K562 (cell line): ENCODE measurements at regions not wholly inside any gene's neighbourhood (a gene's known extent, or its start where the extent isn't known, plus 50 kb on each side); places are given as distances from the start of the nearest gene placed in this dataset.

ENCODE experiments used
- ATAC-seq: fragments of 200-7000 bp; cut with Tn5 transposase; 3 replicates; pipeline ENCODE4 v1.9.1; 2020; ENCODE audit warnings: moderate library complexity
- BruUV-seq: library from RNA; stranded (reverse); fragments of 400-500 nt; replicated peaks from 2 replicates; lab custom pipeline; 2021; lab: Mats Ljungman, UMichigan
- CTCF ChIA-PET: fragments of 300-600 bp; formaldehyde crosslinking; extraction: SDS; loops from one replicate; lab custom pipeline; 2021; ENCODE audit warnings: low intra/inter-chr PET ratio; lab: Yijun Ruan, JAX
- POLR2A ChIA-PET: fragments of 300-600, 350-650 bp; sonication (Branson Sonifier 250); formaldehyde crosslinking; extraction: SDS; loops from one replicate; lab custom pipeline; 2021; ENCODE audit warnings: antibody characterized with exemption, inconsistent platforms; lab: Yijun Ruan, JAX
- DNase-seq, 4 experiments: peaks; one replicate each; pipeline versions ENCODE4 v3.0.0 to v3.0.0-alpha.2; 2011 to 2018; ENCODE audit warnings: low spot score in 3 of 4, mixed read lengths in 3 of 4; ENCODE audit errors: extremely low read depth in 1 of 4
- FAIRE-seq: peaks from 2 replicates; lab custom pipeline; 2011; peaks lifted over from hg19 to GRCh38; lab: Jason Lieb, UNC
- H2AFZ ChIP-seq: 2 replicates; pipeline ENCODE4 v1.6.0; 2011; ENCODE audit warnings: low read depth, low read length, control low read depth, inconsistent platforms
- H3K27ac ChIP-seq: fragments of 200-600 bp; 3 replicates; pipeline ENCODE4 v1.8.0; 2011; ENCODE audit warnings: low read depth, mild to moderate bottlenecking, control low read depth, inconsistent platforms, low read length, moderate library complexity, mixed read lengths; ENCODE audit errors: extremely low read depth
- H3K27me3 ChIP-seq, 2 experiments: fragments of 300-600 bp in 1 of 2; 2 replicates in 1 of 2; 3 replicates in 1 of 2; pipeline versions ENCODE4 v1.6.0 to v1.8.0; 2011; ENCODE audit warnings: inconsistent platforms in 2 of 2, low read length in 2 of 2, mild to moderate bottlenecking in 1 of 2, mixed read lengths in 1 of 2, moderate library complexity in 1 of 2; ENCODE audit not compliant: control insufficient read depth in 2 of 2, insufficient read depth in 2 of 2
- H3K36me3 ChIP-seq: fragments of 300-600 bp; 3 replicates; pipeline ENCODE4 v1.8.0; 2011; ENCODE audit warnings: mild to moderate bottlenecking, low read length, inconsistent platforms; ENCODE audit not compliant: control insufficient read depth, insufficient read depth
- H3K4me1 ChIP-seq, 2 experiments: fragments of 200-600 bp in 1 of 2; replicated peaks in 1 of 2; 2 replicates in 1 of 2; 3 replicates in 1 of 2; pipeline versions ENCODE4 v1.5.1 to v1.8.0; 2011; ENCODE audit warnings: inconsistent platforms in 2 of 2, low read length in 2 of 2, mild to moderate bottlenecking in 1 of 2, mixed read lengths in 1 of 2, moderate library complexity in 1 of 2; ENCODE audit not compliant: control insufficient read depth in 2 of 2, insufficient read depth in 2 of 2
- H3K4me2 ChIP-seq: 2 replicates; pipeline ENCODE4 v1.6.1; 2011; ENCODE audit warnings: low read length, control low read depth, inconsistent platforms, mixed read lengths; ENCODE audit not compliant: insufficient read depth
- H3K4me3 ChIP-seq: fragments of 200-600 bp; sonication (generic), shearing (Covaris generic); 2 replicates; pipeline ENCODE4 v1.5.1; 2016; ENCODE audit warnings: control low read depth, inconsistent platforms
- H3K79me2 ChIP-seq: fragments of 200-600 bp; 3 replicates; pipeline ENCODE4 v1.8.0; 2011; ENCODE audit warnings: low read length, inconsistent platforms; ENCODE audit not compliant: control insufficient read depth, insufficient read depth
- H3K9ac ChIP-seq, 2 experiments: 2 replicates each; pipeline versions ENCODE4 v1.6.0 to v1.6.1; 2011; ENCODE audit warnings: low read depth in 2 of 2, low read length in 2 of 2, control low read depth in 1 of 2, inconsistent platforms in 1 of 2, mild to moderate bottlenecking in 1 of 2, mixed read lengths in 1 of 2; ENCODE audit not compliant: insufficient read depth in 1 of 2
- H3K9me1 ChIP-seq: one replicate; pipeline ENCODE4 v1.6.0; 2011; ENCODE audit warnings: inconsistent platforms, mild to moderate bottlenecking, low read length, moderate library complexity; ENCODE audit not compliant: control insufficient read depth, insufficient read depth
- H3K9me3 ChIP-seq: replicated peaks from 2 replicates; pipeline ENCODE4 v1.5.1; 2011; ENCODE audit warnings: low read depth, low read length, inconsistent platforms; ENCODE audit not compliant: control insufficient read depth, insufficient read depth
- H4K20me1 ChIP-seq: replicated peaks from 2 replicates; pipeline ENCODE4 v1.6.1; 2011; ENCODE audit warnings: low read length, inconsistent platforms, mixed read lengths; ENCODE audit not compliant: control insufficient read depth, insufficient read depth
- HMG20B ChIP-seq: fragments of 250-450 bp; sonication (Bioruptor Pico); IDR thresholded peaks from 2 replicates; pipeline ENCODE4 v1.5.0; 2021; ENCODE audit warnings: mild to moderate bottlenecking
- ILK ChIP-seq: fragments of 450-650 bp; IDR thresholded peaks from 2 replicates; pipeline ENCODE4 v1.6.1; 2016; ENCODE audit warnings: missing genetic modification characterization, low read depth, mild to moderate bottlenecking, missing compliant biosample characterization, moderate library complexity, borderline replicate concordance
- JUND ChIP-seq, 2 experiments: IDR thresholded peaks; 2 replicates in 1 of 2; 3 replicates in 1 of 2; pipeline ENCODE4 v1.6.1; 2011; ENCODE audit warnings: borderline replicate concordance in 2 of 2, low read depth in 2 of 2, low read length in 2 of 2, improper control_type of control experiment in 1 of 2, missing biosample characterization in 1 of 2, missing genetic modification characterization in 1 of 2, missing genetic modification reagents in 1 of 2
- U2AF1 ChIP-seq: fragments of 200-400 bp; formaldehyde crosslinking; optimal IDR thresholded peaks from 2 replicates; pipeline ENCODE3; 2017; ENCODE audit warnings: mild to moderate bottlenecking, low read depth, low read length, moderate library complexity
- ZBTB17 ChIP-seq: fragments of 450-650 bp; formaldehyde crosslinking; IDR thresholded peaks from 2 replicates; pipeline ENCODE4 v1.4.0; 2020; ENCODE audit warnings: mild to moderate bottlenecking
- ZKSCAN8 ChIP-seq: fragments of 200-800 bp; sonication (Bioruptor generic); IDR thresholded peaks from 2 replicates; pipeline ENCODE4 v1.6.1; 2016; ENCODE audit warnings: missing genetic modification characterization, missing compliant biosample characterization
- WGBS: fragments of 100-300 bp; shearing (Covaris generic); methylation state at CpG from one replicate; pipeline ENCODE4 v1.1.6; 2016; ENCODE audit warnings: low coverage, mixed read lengths; ENCODE audit not compliant: insufficient coverage; ENCODE audit errors: missing lambda C conversion rate; 5-methylcytosine and 5-hydroxymethylcytosine counted together
- in situ Hi-C: fragments of 300-500 bp; cut with MboI; formaldehyde crosslinking; loops from 4 replicates; pipeline ENCODE4 v1.15.0; 2018; ENCODE audit warnings: inconsistent platforms, mixed read lengths
- intact Hi-C: fragments of 100-400 bp; cut with micrococcal nuclease; formaldehyde crosslinking; loops from 2 replicates; pipeline ENCODE4 v1.14.2; 2022
- TF ChIP-seq, protein P1 (sequence below), 3 experiments: fragments of 200-800 bp in 1 of 3; fragments of 250-450 bp in 1 of 3; fragments of 450-650 bp in 1 of 3; sonication (Bioruptor Pico) in 1 of 3; sonication (Bioruptor generic) in 1 of 3; formaldehyde crosslinking in 1 of 3; IDR thresholded peaks; 2 replicates each; pipeline versions ENCODE4 v1.6.1 to v1.8.0; 2016 to 2022; ENCODE audit warnings: mild to moderate bottlenecking in 2 of 3, missing genetic modification characterization in 2 of 3, missing compliant biosample characterization in 1 of 3, moderate library complexity in 1 of 3

DNA sequence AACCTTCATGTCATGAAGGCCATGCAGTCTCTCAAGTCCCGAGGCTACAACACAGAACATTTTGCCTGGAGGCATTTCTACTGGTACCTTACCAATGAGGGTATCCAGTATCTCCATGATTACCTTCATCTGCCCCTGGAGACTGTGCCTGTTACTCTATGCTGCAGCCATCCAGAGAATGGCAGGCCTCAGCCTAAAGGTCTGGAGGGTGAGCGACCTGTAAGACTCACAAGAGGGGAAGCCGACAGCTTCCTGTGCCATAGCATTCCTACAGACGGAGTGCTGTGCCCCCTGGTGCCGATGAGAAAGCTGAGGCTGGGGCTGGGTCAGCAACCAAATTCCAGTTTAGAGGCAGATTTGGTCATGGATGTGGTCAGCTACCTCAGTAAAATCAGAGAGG, 51.3 kb upstream of the CADPS start:
- in situ Hi-C loops: no loop called here
- FAIRE-seq (no peak), DNase-seq (no peak), ATAC-seq (no peak)
- H2AFZ ChIP-seq: no peak overlapping the region
- WGBS: 0% methylated on average over 5 of the region's 5 CpGs
- H3K4me3 ChIP-seq: no peak overlapping the region
- ChIA-PET POLR2A (no interaction called here), CTCF (no interaction called here)
- H3K27ac ChIP-seq: no peak overlapping the region
- no peaks in the 10 kb centered on the region for H3K9me3 ChIP-seq
- BruUV-seq: no TSS peak
- H3K4me2 ChIP-seq: no peak overlapping the region
- TF ChIP-seq U2AF1 (no peak), ZBTB17 (no peak), HMG20B (CRISPR knock-in tag) (no peak), ZKSCAN8 (CRISPR knock-in tag) (no peak), JUND (IDR thresholded peaks at IDR 0.05; ENCODE audit: borderline replicate concordance, low read depth, low read length) (no peak), JUND (tag; IDR thresholded peaks at IDR 0.05; ENCODE audit: borderline replicate concordance, low read depth, low read length) (no peak), ILK (tag) (no peak)
- TF ChIP-seq, protein P1, sequence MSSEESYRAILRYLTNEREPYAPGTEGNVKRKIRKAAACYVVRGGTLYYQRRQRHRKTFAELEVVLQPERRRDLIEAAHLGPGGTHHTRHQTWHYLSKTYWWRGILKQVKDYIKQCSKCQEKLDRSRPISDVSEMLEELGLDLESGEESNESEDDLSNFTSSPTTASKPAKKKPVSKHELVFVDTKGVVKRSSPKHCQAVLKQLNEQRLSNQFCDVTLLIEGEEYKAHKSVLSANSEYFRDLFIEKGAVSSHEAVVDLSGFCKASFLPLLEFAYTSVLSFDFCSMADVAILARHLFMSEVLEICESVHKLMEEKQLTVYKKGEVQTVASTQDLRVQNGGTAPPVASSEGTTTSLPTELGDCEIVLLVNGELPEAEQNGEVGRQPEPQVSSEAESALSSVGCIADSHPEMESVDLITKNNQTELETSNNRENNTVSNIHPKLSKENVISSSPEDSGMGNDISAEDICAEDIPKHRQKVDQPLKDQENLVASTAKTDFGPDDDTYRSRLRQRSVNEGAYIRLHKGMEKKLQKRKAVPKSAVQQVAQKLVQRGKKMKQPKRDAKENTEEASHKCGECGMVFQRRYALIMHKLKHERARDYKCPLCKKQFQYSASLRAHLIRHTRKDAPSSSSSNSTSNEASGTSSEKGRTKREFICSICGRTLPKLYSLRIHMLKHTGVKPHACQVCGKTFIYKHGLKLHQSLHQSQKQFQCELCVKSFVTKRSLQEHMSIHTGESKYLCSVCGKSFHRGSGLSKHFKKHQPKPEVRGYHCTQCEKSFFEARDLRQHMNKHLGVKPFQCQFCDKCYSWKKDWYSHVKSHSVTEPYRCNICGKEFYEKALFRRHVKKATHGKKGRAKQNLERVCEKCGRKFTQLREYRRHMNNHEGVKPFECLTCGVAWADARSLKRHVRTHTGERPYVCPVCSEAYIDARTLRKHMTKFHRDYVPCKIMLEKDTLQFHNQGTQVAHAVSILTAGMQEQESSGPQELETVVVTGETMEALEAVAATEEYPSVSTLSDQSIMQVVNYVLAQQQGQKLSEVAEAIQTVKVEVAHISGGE (CRISPR knock-in tag; IDR thresholded peaks at IDR 0.05): 0 out of 6 replicates have a peak, but pooled peaks of 1 of the 3 experiments have one; percentile 25
- no peak overlapping the region for H3K9ac ChIP-seq
- H3K79me2 ChIP-seq: no peaks in the 10 kb centered on the region
- no peaks in the 10 kb centered on the region for H3K4me1 ChIP-seq
- no peaks in the 10 kb centered on the region for H4K20me1 ChIP-seq
- intact Hi-C loops: no loop called here
- no peaks in the 10 kb centered on the region for H3K36me3 ChIP-seq
- no peaks in the 10 kb centered on the region for H3K27me3 ChIP-seq
- no peaks in the 10 kb centered on the region for H3K9me1 ChIP-seq
